GM18502 (cell line): ENCODE measurements at regions not wholly inside any gene's neighbourhood (a gene's known extent, or its start where the extent isn't known, plus 50 kb on each side); places are given as distances from the start of the nearest gene placed in this dataset.

ENCODE experiments used
- ATAC-seq: cut with Tn5 transposase; IDR thresholded peaks from one replicate; pipeline ENCODE4 v1.9.1; 2021; ENCODE audit warnings: mild to moderate bottlenecking; ENCODE audit not compliant: unreplicated experiment, poor library complexity

DNA sequence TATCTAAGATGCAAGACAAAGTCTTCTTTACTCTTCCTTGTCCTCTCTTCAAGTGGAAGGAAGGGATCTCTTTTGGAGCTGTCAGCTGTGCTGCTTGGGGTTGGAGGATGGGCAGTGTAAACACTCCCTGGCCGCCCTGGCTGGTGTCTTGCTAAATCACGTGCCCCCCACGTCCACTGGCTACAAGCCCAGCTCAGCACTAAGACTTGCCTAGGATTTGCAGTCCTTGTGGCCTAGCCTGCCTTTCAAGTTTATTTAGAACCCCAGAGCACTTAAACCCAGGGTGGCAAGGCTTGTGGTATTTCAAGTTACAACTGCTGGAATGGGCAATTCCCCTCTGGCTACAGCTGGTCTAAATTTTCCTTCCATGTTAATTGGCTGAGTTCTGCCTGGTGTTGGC, 272.4 kb upstream of the MYO3A start:
- ATAC-seq: no peak

DNA sequence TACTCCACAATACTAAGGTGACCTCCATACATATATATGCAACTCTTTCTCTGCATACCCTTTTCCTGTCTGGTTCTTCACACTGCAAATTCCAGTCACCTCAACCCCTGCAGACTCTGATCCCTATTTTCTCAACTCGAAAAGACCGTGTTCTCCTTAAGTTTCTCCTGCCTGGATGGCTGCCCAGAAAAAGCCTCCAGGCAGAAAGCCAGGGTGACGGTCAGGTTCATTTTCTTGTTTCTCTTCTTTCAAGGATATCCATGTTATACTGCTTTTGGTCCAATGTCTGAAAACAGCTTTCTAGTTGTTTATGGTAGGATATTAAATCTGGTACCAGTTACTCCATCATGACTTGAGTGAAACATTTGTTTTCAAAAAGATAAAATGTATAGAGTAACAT, 267.8 kb upstream of the MYO3A start:
- ATAC-seq: no peak

- ATAC-seq: no peak
Observed at GRCh38 chr10:25675204-25675603, 258.8 kb upstream of the MYO3A start.

- no peak for ATAC-seq
Observed at GRCh38 chr10:25675615-25676014, 258.4 kb upstream of the MYO3A start.

DNA sequence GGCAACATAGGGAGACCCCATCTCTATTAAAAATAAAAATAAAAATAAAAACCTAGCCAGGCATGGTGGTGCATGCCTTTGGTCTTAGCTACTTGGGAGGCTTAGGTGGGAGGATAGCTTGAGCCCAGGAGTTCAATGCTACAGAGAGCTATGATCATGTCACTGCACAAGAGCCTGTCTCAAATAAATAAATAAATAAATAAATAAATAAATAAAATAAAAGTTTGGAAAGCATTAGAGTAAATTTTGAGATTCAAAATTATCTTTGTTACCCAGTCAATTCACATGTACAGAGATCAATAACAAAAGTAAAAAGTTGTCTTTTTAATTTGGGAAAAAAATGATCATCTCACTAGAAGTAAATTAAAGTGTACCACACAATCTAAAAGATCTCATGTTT, 255.8 kb upstream of the MYO3A start:
- no peak for ATAC-seq

DNA sequence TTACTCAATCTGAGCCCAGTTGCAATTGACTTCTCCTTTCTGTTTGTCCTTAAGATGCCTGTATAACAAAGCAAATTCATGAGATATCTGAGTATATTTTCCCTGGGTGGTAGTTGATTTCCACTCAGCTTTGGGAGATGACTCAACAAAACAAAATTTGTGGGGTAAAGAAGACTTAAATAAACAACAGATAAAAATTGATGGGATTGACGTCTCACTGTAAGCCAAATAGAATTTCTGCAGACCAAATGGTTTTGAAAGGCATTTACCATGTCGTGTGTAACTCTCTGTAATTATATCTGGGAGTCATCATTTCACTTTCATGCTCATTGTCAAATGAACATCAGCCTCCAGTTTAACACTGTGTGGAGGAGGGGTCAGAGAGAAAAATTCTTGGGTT, 255.4 kb upstream of the MYO3A start:
- ATAC-seq: no peak

DNA sequence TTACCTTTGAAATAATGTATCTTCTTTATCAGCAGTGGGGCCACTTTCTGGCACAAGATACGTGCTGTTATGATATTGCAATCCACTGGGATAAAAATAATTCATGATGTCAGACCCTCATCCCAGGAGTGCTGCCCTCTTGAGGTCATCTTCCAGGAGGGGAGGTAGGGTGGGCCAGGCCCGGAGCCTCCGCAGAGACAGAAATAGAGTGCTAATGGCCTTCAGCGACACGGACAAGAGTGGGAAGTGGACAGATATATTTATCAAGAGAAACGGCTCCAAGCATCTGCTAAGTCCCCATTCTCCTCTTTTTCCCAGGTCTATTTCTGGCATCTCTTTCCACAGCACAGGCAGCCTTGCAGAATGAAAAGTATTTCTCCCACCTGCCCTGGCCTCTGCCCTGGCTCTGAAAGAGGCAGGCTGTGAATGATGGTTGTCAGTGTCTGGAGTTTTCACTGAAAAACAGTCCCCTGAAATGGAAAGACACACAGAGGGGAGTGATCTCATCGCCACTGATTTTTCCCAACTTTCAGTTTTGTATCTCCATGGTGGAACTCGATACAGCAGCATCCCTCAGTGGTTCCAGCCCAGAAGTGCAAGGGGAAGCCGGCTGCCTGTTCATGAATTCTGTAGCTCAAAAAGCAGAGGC, 251.7 kb upstream of the MYO3A start:
- ATAC-seq: no peak

DNA sequence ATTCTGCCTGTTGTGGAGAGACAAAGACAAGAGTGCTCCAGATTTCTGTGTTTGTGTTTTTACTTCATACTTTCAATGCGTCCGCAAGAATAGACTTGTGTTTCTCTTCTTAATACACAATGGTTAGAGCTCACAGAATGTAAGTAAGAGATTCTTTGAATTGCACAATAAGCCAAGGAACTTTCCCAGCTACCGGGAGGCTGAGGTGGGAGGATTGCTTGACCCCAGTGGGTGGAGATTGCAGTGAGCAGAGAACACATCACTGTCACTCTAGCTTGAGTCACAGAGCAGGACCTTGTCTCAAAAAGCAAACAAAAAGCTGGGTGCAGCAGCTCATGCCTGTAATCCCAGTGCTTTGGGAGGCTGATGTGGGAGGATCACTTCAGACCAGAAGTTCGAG, 250.7 kb upstream of the MYO3A start:
- ATAC-seq: no peak

- ATAC-seq: no peak
Observed at GRCh38 chr10:25687521-25687920, 246.5 kb upstream of the MYO3A start.

GRCh38 chr10:25689346-25690100, 244.5 kb upstream of the MYO3A start:
- ATAC-seq: no peak

DNA sequence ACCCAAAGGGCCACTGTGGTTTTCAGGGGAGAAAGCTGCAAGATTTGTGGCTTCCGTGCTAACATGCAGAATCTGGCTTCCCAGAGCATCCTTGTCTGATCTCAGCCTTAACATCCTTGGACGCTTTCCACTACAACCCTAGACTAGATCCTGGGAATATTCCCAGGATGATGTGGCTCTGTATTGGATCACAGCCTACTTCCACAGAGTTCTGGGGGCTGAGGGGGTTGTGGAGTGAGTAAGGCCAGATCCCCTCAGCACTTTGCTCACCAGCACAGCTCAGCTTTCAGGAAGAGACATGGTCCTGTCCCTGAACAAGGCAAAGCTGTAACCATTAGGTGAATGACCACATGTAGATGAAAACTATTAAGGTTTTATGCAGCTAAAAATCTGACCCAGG, 241.3 kb upstream of the MYO3A start:
- no peak for ATAC-seq

DNA sequence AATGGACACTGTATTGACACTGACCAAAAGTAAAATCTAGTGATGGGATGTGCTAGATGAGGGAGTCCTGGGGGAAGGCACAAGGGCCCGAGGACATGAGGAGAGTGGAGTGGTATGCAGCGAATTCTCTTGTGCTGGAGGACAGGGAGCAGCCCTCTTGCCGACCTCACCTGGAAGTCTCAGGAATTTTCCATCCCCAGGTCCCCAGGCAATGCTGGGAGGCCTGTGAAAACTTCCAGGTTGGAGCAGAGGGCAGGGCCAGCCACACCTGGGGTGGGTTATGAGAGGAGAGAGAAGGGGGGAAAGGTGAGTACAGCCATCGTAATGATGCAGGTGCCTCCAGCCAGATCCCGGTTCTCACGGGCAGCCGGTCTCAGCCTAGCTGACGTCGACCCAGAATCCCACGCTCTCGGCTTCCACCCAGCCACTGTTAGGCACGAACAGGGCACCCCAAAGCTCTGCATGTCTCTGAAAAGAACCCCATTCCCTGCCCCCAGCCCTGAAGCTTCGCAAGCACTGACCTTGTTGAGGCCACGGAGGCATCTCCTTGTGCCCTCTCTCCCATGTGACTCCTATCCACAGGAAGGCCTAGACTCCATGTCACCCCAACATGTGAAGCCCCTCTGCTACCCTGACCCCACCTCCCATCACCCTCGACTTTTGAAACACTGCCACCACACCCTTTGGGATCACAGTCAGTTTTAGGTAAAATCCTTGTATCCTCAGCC, 239.7 kb upstream of the MYO3A start:
- ATAC-seq: no peak

GRCh38 chr10:25694971-25695370, 239.1 kb upstream of the MYO3A start:
- ATAC-seq: no peak

- ATAC-seq: no peak
Observed at GRCh38 chr10:25695586-25695985, 238.4 kb upstream of the MYO3A start.

DNA sequence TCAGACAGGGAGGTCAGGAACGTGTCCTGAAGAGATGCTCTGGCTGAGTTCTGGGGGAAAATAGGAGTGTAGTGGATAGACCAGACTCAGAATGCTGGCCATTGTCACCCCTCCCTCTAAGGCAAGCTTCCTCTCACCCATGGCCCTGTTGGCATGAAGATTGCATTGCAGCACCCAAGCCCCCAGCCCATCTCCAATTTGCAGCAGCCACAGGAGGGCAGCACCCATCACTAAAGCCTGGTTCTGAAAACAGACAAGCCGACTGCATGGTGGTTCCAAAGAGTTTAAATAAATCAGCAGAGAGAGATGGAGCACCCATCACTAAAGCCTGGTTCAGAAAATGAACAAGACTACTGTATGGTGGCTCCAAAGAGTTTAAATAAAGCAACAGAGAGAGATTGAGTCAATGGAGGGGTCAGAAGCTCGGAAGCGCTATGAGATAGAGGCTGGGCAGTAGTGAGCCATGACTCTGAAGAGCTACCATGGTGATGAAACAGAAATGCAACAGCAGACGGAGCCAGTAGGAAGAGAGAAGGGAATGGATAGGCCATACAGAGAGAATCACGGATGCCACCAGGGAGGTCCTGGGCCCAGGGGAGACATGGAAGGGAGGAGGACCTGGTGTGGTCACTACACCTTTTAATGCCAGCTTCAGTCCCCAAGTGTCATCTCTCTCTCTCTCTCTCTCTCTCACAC, 237.9 kb upstream of the MYO3A start:
- ATAC-seq: no peak

DNA sequence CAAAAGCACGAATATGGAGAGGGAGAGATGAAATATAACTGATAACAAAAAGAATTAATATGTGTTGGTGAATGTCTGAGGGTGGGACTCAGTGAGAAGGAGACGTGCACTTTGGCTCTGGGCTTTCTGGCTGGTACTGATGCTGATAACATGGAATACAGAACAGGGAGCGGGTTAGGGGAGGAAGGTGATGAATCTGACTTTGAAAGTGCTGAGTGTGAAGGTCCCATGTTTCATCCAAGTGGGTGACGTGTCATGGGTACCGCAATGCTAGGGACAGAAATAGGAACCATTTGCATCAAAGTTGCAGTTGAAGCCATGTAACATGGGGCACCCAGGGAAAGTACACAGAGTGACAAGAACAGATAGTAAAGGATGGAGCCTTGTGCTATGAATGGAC, 236.6 kb upstream of the MYO3A start:
- ATAC-seq: no peak

- ATAC-seq: no peak
Observed at GRCh38 chr10:25698638-25699037, 235.4 kb upstream of the MYO3A start.

GRCh38 chr10:25699631-25700030, 234.4 kb upstream of the MYO3A start:
- ATAC-seq: no peak

DNA sequence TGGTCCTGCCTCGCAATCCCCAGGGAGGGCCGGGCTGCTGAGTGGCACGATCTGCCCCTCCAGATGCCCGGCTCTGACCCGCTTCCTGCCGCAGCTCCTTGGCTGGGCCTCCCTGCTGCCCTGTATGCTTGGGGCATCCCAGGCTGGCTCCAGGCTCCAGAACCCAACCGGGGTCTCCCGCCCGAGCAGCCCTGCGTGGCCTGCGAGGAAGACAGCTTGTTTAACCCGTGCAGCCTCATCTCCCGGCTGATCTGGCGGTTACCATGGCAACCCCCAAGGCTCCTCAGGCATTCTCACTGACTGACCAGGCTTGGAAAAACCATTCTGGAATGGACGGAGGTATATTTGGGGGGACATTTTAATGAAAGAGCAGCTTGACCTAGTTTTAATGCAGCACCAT, 232.4 kb upstream of the MYO3A start:
- no peak for ATAC-seq

- no peak for ATAC-seq
Observed at GRCh38 chr10:25704622-25705021, 229.4 kb upstream of the MYO3A start.

DNA sequence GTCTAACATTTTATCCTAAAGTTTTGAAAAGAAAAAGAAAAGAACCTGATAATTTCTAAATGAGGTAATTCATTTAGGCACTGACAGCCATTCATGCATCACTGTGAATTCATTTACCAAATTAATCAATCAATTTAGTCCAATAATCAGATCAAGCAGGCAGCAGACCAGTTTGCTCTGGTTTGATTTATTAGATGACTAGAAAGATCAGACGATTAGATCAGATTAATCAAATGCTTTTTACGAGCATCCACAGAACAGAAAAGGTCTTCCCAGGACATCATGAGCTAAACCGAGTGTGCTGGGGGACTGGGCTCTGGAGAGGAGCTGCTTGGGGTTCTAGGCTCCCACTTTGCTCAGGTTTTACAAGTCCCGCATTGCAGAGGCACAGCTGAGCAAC, 226.5 kb upstream of the MYO3A start:
- no peak for ATAC-seq
